Activated CD4-positive, alpha-beta T cell treated with anti-CD3 and anti-CD28 coated beads for 4 hours (primary cell): ENCODE measurements at regions not wholly inside any gene's neighbourhood (a gene's known extent, or its start where the extent isn't known, plus 50 kb on each side); places are given as distances from the start of the nearest gene placed in this dataset.

Source experiments
- DNase-seq, 2 donors: peaks; one replicate each; pipeline ENCODE4 v3.0.0-alpha.2; 2020

GRCh38 chr12:92528586-92528985 lies 174.2 kb upstream of the PLEKHG7 start:
- no peak for DNase-seq

GRCh38 chr12:92528097-92528496 lies 174.7 kb upstream of the PLEKHG7 start:
- no peak for DNase-seq

DNA sequence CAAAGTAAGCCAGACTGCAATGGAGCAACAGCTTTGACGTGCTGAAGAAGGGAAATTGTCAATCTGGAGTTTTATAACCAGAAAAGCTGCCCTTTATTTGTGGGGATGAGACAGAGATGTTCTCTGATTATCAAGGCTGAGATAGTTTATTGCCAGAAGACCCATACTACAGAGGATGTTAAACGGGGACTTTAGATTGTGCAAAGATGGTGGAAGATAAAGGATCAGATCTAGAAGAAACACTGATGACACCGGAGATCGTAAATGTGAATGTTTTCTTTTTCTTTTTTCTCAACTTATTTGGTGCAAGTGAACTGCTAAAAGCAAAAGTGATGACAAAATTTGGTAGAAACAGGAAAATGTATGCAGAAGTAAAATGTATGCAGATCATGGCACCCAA lies 178.3 kb upstream of the PLEKHG7 start:
- DNase-seq: no peak

DNA sequence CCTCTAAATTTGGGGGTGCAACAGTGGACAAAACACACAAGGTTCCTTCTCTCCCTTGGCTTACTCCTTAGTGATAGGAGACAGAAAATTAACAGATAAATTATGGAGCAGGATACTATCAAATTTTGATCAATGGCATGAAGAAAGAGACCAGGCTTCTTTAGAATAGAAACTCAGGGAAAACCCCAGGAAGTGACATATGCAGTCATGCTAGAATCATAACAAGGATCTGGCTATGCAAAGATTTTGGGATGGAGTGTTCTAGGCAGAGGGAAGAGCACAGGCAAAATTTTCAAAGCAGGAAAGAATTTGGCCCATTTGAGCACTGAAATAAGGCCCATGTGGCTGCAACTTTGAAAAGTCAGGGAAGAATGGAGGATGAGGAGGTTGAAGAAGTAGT lies 182.3 kb upstream of the PLEKHG7 start:
- DNase-seq: no peak

- no peak for DNase-seq
Observed at GRCh38 chr12:92519284-92519683, 183.5 kb upstream of the PLEKHG7 start.

GRCh38 chr12:92518071-92518470 lies 184.7 kb upstream of the PLEKHG7 start:
- DNase-seq: no peak

GRCh38 chr12:92516277-92516600 lies 186.6 kb upstream of the PLEKHG7 start:
- peak in 1 of 2 donors; percentile 44 for DNase-seq

GRCh38 chr12:92513231-92513730 lies 189.5 kb upstream of the PLEKHG7 start:
- no peak for DNase-seq

DNA sequence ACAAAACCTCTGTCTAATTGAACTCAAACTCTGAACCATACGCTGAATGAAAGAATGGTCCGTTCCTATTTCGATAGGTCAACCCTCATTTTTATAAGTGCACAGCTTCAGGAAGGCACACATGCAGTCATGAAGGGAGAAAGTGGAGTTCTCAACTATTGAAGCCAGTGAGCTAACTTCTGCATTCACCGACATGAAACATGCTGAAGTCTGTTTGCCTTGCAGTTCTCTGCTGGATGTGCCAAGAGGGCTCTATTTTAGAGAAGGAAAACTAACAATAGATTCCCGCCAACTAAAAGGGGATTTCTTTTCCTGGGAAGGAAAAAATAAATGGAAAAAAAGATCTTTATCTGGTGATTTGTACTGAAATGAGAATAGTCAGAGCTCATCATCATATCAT lies 191.0 kb upstream of the PLEKHG7 start:
- no peak for DNase-seq

GRCh38 chr12:92509156-92509738 lies 193.5 kb upstream of the PLEKHG7 start:
- no peak for DNase-seq

- DNase-seq: no peak
Observed at GRCh38 chr12:92506891-92507290, 195.9 kb upstream of the PLEKHG7 start.

GRCh38 chr12:92506460-92506859 lies 196.3 kb upstream of the PLEKHG7 start:
- no peak for DNase-seq

GRCh38 chr12:92505254-92506231 lies 197.2 kb upstream of the PLEKHG7 start:
- DNase-seq: peak; percentile 65 to 66

DNA sequence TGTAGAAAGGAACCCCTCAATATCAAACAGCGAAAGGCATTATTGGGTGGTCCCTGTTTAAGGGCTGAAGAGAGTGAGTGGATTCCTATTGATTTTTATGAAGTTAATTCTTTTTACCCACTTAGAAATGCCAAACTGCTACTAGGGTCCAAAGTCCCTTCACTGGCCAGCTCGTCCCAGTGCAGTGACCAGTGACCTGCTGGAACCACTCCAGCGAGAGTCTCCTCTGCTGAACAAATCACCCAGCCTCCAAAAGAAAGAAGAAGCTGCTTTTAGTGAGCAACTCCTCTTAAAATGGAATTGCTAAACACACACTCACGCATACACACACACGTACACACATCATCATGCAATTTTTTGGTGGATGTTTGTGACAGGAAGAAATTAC lies 198.2 kb upstream of the PLEKHG7 start:
- DNase-seq: no peak

- DNase-seq: no peak
Observed at GRCh38 chr12:92503971-92504593, 198.7 kb upstream of the PLEKHG7 start.

- no peak for DNase-seq
Observed at GRCh38 chr12:92503029-92503931, 199.5 kb upstream of the PLEKHG7 start.

- DNase-seq: no peak
Observed at GRCh38 chr12:92502417-92503028, 200.3 kb upstream of the PLEKHG7 start.

DNA sequence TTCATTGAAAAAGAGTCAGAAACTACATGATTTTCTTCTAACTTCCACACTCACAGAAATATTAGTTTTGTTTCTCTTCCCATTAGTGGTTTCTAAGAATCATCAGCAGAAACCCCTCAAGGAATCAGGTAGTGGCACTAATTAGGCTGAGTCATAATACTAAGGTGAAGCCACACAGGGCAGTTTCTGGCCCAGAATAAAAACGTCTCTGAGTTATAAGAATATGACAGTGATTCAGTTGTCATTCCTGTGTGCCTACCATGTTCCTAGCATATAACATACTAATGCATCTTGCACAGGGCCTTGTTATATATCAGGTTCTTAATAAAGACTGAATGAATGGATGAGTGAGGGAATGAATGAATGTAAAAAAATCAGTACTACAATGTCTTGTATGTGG lies 206.0 kb upstream of the PLEKHG7 start:
- no peak for DNase-seq

DNA sequence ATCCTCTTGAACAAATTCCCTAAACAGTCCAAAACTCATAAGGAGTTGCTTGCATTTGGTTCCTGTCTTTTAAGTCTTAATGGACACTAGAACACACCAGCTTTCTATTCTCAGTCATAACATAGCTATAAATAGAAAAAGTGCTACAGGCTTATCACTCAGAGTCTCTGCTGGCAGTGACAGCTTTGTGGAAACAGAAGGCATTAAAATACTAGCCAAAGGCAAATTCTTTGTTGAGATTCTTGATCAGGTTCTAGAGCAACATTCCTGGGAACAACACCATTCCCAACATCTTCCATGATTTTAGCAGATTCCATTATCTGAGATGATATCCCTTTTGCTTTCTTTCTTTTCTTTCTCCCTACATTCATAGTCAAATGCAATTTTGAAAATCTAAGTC lies 207.7 kb upstream of the PLEKHG7 start:
- no peak for DNase-seq

DNA sequence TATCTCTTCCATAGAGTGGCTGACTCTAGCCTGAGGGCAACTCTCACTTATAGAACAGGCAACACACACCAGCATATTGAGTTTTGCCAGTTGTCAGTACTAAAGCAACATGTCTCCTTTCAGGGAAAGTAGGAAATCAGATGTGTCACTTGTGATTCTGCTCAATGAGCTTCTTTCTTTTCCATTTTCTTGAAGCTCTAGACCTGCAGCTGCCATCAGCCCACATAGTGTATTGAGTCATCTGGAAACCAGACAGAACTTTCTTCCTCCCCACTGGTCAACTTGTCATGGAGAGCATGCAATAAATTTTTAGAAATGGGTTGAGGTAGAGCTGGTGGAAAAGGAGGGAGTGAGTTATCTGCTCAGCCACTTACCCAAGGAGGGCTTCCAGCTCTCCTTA lies 209.0 kb upstream of the PLEKHG7 start:
- no peak for DNase-seq

DNA sequence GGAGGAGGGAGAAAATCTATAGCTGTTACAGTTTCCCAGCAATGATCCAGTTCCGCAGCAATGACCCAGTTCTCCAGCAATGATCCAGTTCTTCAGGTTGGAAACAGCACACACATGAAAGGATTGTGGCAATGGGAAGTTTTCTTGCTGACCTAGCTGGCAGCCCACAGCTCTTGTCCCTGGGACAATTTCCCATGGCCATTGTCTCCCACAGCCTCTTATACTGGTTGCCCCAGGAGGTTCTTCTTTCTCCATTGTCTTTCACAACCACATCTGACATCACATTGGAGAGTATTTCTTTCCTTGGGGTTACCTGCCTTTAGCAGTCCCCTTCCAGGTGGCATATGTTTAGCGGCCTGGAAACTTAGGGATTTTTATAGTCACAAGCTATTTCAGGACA lies 209.8 kb upstream of the PLEKHG7 start:
- no peak for DNase-seq

DNA sequence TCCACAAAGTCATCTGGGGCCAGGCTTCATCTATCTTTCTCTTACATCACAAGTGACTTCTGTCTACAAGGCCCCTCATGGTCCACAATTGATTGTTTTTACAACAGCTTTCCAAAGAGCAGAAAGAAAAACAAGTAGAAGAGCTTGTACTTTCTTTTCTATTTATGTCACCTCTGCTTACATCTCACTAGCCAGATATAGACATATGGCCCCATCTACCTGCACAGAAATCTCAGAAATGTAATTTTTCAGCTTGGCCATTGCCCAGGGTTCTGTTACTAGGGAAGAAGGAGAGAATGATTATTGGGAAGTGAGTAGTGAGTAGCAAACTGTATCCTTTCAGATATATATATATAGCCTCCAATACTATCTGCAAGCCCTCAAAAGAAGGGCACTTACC lies 210.5 kb upstream of the PLEKHG7 start:
- no peak for DNase-seq
